PC-3 (cell line): ENCODE measurements at regions not wholly inside any gene's neighbourhood (a gene's known extent, or its start where the extent isn't known, plus 50 kb on each side); places are given as distances from the start of the nearest gene placed in this dataset.
A peak's percentile ranks its signal among the peaks of the same experiment; 100 is the strongest.

Experiments
- ATAC-seq: fragments of 200-7000 bp; cut with Tn5 transposase; 2 replicates; pipeline ENCODE4 v1.9.1; 2020; ENCODE audit warnings: mild to moderate bottlenecking, moderate library complexity
- BruUV-seq: library from RNA; stranded (reverse); fragments of 400-500 nt; replicated peaks from 2 replicates; lab custom pipeline; 2021; lab: Mats Ljungman, UMichigan
- CTCF ChIA-PET: fragments of 300-600 bp; sonication (Branson Sonifier 250); formaldehyde crosslinking; loops from one replicate; lab custom pipeline; 2022; ENCODE audit warnings: antibody characterized with exemption; lab: Charles Lee
- POLR2A ChIA-PET: fragments of 300-600 bp; sonication (Branson Sonifier 250); formaldehyde crosslinking; loops from one replicate; lab custom pipeline; 2022; ENCODE audit warnings: antibody characterized with exemption; ENCODE audit not compliant: unreplicated experiment; lab: Charles Lee
- DNase-seq: peaks from one replicate; pipeline ENCODE4 v3.0.0-alpha.2; 2015
- H2AFZ ChIP-seq: fragments of 300-600 bp; sonication (generic); 2 replicates; pipeline ENCODE4 v1.6.0; 2016; ENCODE audit warnings: antibody characterized with exemption, low read length
- H3F3A ChIP-seq: fragments of 300-600 bp; sonication (generic); one replicate; pipeline ENCODE4 v1.6.0; 2017; ENCODE audit warnings: antibody characterized with exemption, low read length, control low read depth, mild to moderate bottlenecking; ENCODE audit not compliant: unreplicated experiment
- H3K27ac ChIP-seq: fragments of 300-600 bp; sonication (generic); 2 replicates; pipeline ENCODE4 v1.5.1; 2016; ENCODE audit warnings: mild to moderate bottlenecking, low read length
- H3K27me3 ChIP-seq: fragments of 300-600 bp; sonication (generic); 2 replicates; pipeline ENCODE4 v1.6.1; 2016; ENCODE audit warnings: low read length, mixed read lengths
- H3K36me3 ChIP-seq: fragments of 300-600 bp; sonication (generic); 2 replicates; pipeline ENCODE4 v1.6.1; 2016; ENCODE audit warnings: low read depth, mixed run types, low read length, mixed read lengths
- H3K4me1 ChIP-seq: fragments of 300-600 bp; sonication (generic); 2 replicates; pipeline ENCODE4 v1.5.1; 2016; ENCODE audit warnings: low read length; ENCODE audit not compliant: insufficient read depth
- H3K4me2 ChIP-seq: fragments of 300-600 bp; sonication (generic); 2 replicates; pipeline ENCODE4 v1.6.0; 2016; ENCODE audit warnings: low read length
- H3K4me3 ChIP-seq: fragments of 300-600 bp; sonication (generic); 2 replicates; pipeline ENCODE4 v1.5.1; 2016; ENCODE audit warnings: mild to moderate bottlenecking, low read length, mixed read lengths
- H3K79me2 ChIP-seq: fragments of 300-600 bp; sonication (generic); 2 replicates; pipeline ENCODE4 v1.6.1; 2017; ENCODE audit warnings: low read length, mixed read lengths
- H3K9ac ChIP-seq: fragments of 300-600 bp; sonication (generic); 2 replicates; pipeline ENCODE4 v1.6.0; 2016; ENCODE audit warnings: mild to moderate bottlenecking, low read length
- H3K9me2 ChIP-seq: fragments of 300-600 bp; sonication (generic); replicated peaks from 2 replicates; pipeline ENCODE4 v1.6.1; 2016; ENCODE audit warnings: mixed run types, low read length, mixed read lengths
- H3K9me3 ChIP-seq: fragments of 300-600 bp; sonication (generic); 2 replicates; pipeline ENCODE4 v1.6.1; 2016; ENCODE audit warnings: low read length, mixed read lengths
- H4K20me1 ChIP-seq: fragments of 300-600 bp; sonication (generic); 2 replicates; pipeline ENCODE4 v1.6.1; 2016; ENCODE audit warnings: low read length, mixed read lengths
- CTCF ChIP-seq: fragments of 300-600 bp; sonication (generic); conservative IDR thresholded peaks from 2 replicates; pipeline ENCODE4 v1.5.1; 2017; ENCODE audit warnings: antibody characterized with exemption, low read depth, mild to moderate bottlenecking, low read length
- EZH2 ChIP-seq: fragments of 300-600 bp; sonication (generic); IDR thresholded peaks from one replicate; pipeline ENCODE4 v1.6.1; 2017; ENCODE audit warnings: antibody characterized with exemption, mild to moderate bottlenecking, low read length; ENCODE audit not compliant: unreplicated experiment
- EZH2phosphoT487 ChIP-seq: fragments of 300-600 bp; sonication (generic); IDR thresholded peaks from 2 replicates; pipeline ENCODE4 v1.6.1; 2018; ENCODE audit warnings: mild to moderate bottlenecking, antibody characterized with exemption, low read length, borderline replicate concordance
- intact Hi-C: fragments of 100-400 bp; cut with micrococcal nuclease; formaldehyde crosslinking; loops from 2 replicates; pipeline ENCODE4 v1.9.0; 2023

GRCh38 chr5:13328316-13328715 lies 616.2 kb downstream of the DNAH5 start:
- no peaks in the 10 kb centered on the region for H3K9me3 ChIP-seq
- H3K4me3 ChIP-seq = no peak overlapping the region
- DNase-seq (peak; percentile 51), ATAC-seq (peak; percentile 53)
- ChIA-PET POLR2A (interaction anchor here (0.6 kb wide), 1 partner anchor 377 kb away, joined by 4 read pairs; no protein-coding TSS in a partner anchor), CTCF (no interaction called here)
- no peaks in the 10 kb centered on the region for H3K27me3 ChIP-seq
- no peaks in the 10 kb centered on the region for H3F3A ChIP-seq
- no peak for TF ChIP-seq EZH2
- no peak for TF ChIP-seq EZH2phosphoT487
- no peak for TF ChIP-seq CTCF
- peaks cover 18% of the 10 kb centered on the region for H3K4me1 ChIP-seq
- H3K9ac ChIP-seq = no peak overlapping the region
- BruUV-seq = no TSS peak
- no peaks in the 10 kb centered on the region for H4K20me1 ChIP-seq
- intact Hi-C loops = no loop called here
- H3K79me2 ChIP-seq = no peaks in the 10 kb centered on the region
- peak overlapping the region; percentile 21; the same call in 1 of the 2 replicates for H2AFZ ChIP-seq
- no peaks in the 10 kb centered on the region for H3K9me2 ChIP-seq
- no peak overlapping the region for H3K27ac ChIP-seq
- H3K4me2 ChIP-seq = peak overlapping the region; percentile 23; the same call in 1 of the 2 replicates
- no peaks in the 10 kb centered on the region for H3K36me3 ChIP-seq

- Histone ChIP-seq H3K9me2 (no peaks in the 10 kb centered on the region), H3K27me3 (no peaks in the 10 kb centered on the region), H3K4me2 (no peak overlapping the region), H3K36me3 (no peaks in the 10 kb centered on the region), H3K79me2 (no peaks in the 10 kb centered on the region), H3K4me1 (peaks cover 18% of the 10 kb centered on the region), H3F3A (no peaks in the 10 kb centered on the region), H4K20me1 (no peaks in the 10 kb centered on the region), H3K4me3 (no peak overlapping the region), H3K9ac (no peak overlapping the region), H2AFZ (no peak overlapping the region), H3K27ac (no peak overlapping the region), H3K9me3 (no peaks in the 10 kb centered on the region)
- TF ChIP-seq CTCF = no peak
- no peak for TF ChIP-seq EZH2
- TF ChIP-seq EZH2phosphoT487 = no peak
- no TSS peak for BruUV-seq
- intact Hi-C loops = no loop called here
- ChIA-PET POLR2A (no interaction called here), CTCF (no interaction called here)
- DNase-seq (peak; percentile 70), ATAC-seq (peak; percentile 37; the same call in 1 of the 2 replicates)
Measured at GRCh38 chr5:13325765-13326164, 618.7 kb downstream of the DNAH5 start.

- Histone ChIP-seq H3K27me3 (no peaks in the 10 kb centered on the region), H3K27ac (no peak overlapping the region), H3K9me2 (no peaks in the 10 kb centered on the region), H4K20me1 (no peaks in the 10 kb centered on the region), H3K9me3 (no peaks in the 10 kb centered on the region), H3K4me1 (peaks cover 12% of the 10 kb centered on the region), H3K4me3 (no peak overlapping the region), H3K36me3 (no peaks in the 10 kb centered on the region), H3K4me2 (no peak overlapping the region), H3K9ac (no peak overlapping the region), H3K79me2 (no peaks in the 10 kb centered on the region), H2AFZ (no peak overlapping the region), H3F3A (no peaks in the 10 kb centered on the region)
- no peak for DNase-seq
- no peak for ATAC-seq
- ChIA-PET CTCF (no interaction called here), POLR2A (interaction anchor here (0.7 kb wide), 1 partner anchor 743 kb away, joined by 3 read pairs; no protein-coding TSS in a partner anchor)
- BruUV-seq = no TSS peak
- intact Hi-C loops = no loop called here
- TF ChIP-seq EZH2phosphoT487 = no peak
- TF ChIP-seq CTCF = no peak
- no peak for TF ChIP-seq EZH2
Measured at GRCh38 chr5:13322769-13323168, 621.7 kb downstream of the DNAH5 start.
